GM20431 (cell line): ENCODE measurements at regions not wholly inside any gene's neighbourhood (a gene's known extent, or its start where the extent isn't known, plus 50 kb on each side); places are given as distances from the start of the nearest gene placed in this dataset.

Experiments
- in situ Hi-C: fragments of 300-500 bp; cut with MseI, MboI; formaldehyde crosslinking; loops from one replicate; pipeline ENCODE4 v1.15.0; 2020; ENCODE audit warnings: low sequenced_read_pairs; ENCODE audit not compliant: unreplicated experiment

DNA sequence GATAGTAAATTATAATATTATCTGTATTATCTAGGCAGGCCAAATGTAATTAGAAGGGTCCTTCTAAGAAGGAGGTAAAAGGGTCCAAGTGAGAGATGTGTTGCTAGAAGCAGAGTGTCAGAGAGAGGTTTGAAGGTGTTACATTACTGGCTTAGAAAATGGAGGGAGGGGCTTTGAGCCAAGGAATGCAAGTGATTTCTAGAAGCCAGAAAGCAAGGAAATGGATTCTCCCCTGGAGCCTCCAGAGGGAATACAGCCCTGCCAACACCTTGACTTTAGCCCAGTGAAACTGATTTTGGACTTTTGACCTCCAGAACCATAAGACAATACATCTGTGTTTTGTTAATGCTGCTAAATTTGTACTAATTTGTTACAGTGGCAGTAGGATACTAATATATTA lies 97.9 kb upstream of the IL6 start:
- in situ Hi-C loops = no loop called here

DNA sequence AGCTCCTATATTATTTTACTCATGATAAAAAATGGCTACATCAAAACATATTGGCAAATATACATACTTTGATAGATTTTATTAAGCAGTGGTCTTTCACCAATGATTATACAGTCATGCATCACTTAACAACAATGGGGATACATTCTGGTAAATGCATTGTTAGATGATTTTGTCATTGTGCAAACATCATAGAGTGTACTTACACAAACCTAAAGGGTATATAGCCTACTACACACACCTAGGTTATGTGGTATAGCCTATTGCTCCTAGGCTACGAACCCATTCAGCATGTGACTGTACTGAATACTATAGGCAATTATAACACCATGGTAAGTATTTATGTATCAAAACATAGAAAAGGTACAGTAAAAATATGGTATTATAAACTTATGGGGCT lies 98.9 kb upstream of the IL6 start:
- in situ Hi-C loops = no loop called here

DNA sequence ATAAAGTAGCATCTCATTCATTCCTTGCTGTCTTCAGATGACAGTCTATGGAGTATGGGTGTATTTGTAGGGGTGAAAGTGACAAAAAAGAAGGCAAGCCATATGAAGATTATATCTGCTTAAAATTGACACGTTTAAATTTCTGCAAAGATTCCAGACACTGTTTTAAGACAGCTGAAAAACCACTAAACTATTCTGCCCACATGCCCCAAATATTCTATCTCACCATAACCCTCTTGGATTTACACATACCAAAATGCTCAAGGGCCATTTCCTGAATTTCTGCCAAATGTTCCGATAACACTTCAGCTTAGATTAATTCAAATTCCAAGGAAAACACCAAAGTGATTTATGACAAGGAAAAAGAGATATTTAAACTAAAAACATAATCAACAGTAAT lies 99.9 kb upstream of the IL6 start:
- in situ Hi-C loops = no loop called here

DNA sequence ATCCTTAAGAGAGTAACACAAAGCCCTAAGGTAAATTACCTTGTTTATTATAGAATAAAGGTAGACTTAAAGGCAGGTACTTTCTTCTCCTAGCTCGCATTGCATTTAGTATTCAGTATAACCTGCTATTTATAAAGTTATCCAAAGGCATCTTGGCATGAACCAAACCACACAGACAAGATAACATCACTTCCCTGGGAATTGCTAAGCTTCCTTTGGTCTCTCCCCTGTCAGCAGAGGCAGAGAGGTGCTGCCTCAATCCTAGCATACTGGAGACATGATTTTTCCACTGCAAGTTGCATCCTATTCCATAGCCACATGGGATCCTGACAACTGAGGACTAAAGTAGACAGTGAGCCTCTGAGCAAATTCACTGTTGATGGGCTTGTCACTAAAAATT lies 101.7 kb upstream of the IL6 start:
- in situ Hi-C loops = no loop called here

DNA sequence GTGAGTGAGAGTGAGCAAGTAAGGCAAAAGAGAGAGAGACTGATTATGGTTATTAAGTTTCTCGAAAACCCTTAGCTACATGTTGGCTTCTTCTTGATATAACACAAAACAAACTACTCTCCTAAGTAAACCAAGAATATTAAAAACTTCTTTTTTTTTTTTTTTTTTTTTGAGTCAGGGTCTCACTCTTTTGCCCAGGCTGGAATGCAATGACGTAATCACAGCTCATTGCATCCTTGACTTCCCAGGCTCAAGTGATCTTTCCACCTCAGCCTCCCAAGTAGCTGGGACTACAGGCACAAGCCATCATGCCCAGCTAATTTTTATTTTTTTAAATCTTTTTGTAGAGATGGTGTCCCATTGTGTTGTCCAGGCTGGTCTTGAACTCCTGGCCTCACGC lies 102.2 kb upstream of the IL6 start:
- in situ Hi-C loops = no loop called here

DNA sequence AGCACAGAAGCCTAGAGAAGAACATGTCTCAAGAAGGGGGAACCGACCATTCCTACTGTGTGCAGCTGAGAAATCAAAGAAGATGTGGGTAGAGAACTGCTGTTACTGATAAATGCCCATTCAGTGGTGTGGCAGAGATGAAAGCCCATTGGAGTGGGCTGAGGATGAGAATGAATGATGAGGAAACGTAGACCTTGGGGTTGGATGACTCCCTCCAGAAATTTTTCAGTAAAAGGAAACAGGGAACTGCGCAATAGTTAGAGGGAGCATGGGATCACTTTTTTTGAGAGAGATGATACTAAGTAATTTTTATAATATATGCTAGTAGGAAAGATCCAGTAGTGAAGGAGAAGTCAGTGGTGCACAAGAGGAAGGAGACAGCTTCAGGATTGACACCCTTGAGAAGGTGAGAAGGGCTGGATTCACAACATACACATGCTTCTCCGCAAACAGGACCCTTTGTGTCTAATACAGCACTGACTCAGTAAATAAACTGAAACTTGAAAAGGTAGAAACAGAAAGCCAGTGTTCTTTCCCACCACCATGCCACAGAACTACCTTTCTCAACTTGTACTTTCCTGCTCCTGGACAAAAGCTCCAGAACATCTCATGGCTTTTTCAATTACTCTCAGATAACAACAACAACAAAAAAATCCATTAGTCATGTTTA lies 104.7 kb upstream of the IL6 start:
- in situ Hi-C loops = no loop called here

DNA sequence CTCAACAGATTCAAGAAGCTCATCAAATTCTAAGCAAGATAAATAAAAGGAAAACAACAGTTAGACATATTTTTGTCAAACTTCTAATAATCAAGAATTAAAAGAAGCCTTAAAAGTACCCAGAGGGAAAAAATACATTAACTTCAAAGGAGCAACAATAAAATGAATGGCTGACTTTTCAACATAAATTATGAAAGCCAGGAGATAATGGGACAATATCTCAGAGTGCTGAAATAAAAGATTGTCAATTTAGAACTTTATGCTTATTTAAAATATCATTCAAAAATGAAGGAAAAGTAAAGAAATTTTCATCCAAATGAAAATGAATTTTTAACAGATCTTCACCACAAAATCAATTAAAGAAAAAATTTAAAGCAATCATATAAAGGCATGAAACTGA lies 108.5 kb upstream of the IL6 start:
- in situ Hi-C loops = no loop called here

GRCh38 chr7:22617166-22617565 lies 109.8 kb upstream of the IL6 start:
- in situ Hi-C loops = no loop called here

GRCh38 chr7:22613496-22613895 lies 113.5 kb upstream of the IL6 start:
- in situ Hi-C loops = no loop called here

DNA sequence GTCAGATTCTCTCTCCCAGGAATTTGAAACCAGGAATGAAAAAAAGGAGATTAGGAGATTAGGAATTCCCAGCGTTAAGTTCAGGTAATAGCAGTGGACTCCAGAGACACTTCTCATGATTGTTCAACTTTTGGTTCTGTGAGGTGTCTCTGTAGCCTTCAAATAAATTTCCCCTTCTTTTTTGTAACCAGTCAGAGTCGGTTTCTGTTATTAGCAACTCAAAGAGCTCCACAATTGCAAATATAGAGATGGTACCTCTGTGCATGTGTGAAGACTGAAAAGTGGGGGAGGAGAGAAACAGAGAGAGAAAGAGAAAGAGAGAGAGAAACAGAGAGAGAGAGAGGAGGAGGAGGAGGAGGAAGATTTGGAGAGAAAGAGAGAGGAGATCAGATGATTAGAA lies 112.8 kb upstream of the STEAP1B start:
- in situ Hi-C loops = no loop called here

GRCh38 chr7:22611758-22612079 lies 111.7 kb upstream of the STEAP1B start:
- in situ Hi-C loops = no loop called here

GRCh38 chr7:22610951-22611757 lies 111.2 kb upstream of the STEAP1B start:
- in situ Hi-C loops = no loop called here

DNA sequence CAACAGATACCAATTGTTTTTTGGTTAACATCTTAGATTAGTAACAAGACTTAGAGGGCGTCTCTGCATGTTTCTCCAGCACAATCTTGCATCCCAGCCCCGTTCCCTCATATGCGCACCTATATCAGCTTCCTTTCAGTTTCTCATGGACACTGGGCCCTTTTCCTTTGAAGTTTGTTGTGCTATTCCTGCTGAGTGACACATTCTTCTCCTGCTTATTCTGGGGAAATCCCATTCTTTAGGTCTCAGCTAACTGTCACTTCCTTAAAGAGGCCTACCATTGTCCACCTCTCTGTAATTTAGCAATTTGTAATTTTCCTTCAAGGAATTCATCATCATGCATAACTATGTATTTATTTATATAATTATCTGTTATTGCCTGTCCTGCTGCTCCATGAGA lies 110.3 kb upstream of the STEAP1B start:
- in situ Hi-C loops = no loop called here

- in situ Hi-C loops = no loop called here
These were observed 107.2 kb upstream of the STEAP1B start for GRCh38 chr7:22607180-22607579.

DNA sequence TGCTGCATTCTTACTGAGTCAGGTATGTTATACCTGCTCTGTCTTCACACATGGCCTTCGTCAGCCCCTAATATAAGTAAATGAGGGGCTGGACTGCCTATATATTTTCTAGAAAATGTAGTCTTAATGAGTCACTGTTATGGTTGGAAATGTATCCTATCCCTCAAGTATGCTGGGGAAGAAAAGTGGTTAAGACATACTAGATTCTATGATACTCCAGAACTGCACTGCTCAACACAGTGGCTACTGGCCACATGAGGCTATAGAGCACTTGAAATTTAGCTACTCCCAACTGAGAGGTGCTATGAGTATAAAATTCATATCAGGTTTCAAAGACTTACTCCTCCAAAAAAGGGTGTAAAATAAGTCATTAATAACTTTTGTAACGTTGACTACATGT lies 104.3 kb upstream of the STEAP1B start:
- in situ Hi-C loops = no loop called here

- in situ Hi-C loops = no loop called here
These were observed 102.0 kb upstream of the STEAP1B start for GRCh38 chr7:22601812-22602565.

- in situ Hi-C loops = no loop called here
These were observed 101.4 kb upstream of the STEAP1B start for GRCh38 chr7:22601408-22601807.

DNA sequence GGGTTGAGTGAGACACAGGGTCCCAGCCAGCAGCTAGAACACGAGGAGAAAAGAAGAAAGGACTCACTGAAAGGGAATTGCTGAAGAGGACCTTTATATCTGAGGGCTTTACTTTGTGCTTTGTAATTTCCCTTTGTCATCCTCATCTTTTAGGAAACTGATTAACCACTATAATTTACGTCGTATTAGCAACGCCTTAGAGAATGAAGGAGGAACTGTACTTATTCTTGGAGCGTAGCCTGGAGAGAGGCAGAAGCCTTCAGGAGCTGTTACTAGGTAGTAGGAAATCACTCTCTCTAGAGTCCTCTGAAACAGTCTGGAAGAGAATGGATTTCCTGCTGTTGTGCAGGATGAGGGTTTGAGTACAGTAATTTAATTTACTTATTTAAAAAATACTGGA lies 101.0 kb upstream of the STEAP1B start:
- in situ Hi-C loops = no loop called here

- in situ Hi-C loops = no loop called here
These were observed 98.4 kb upstream of the STEAP1B start for GRCh38 chr7:22598318-22598920.

- in situ Hi-C loops = no loop called here
These were observed 97.9 kb upstream of the STEAP1B start for GRCh38 chr7:22597844-22598243.
